HFFc6 (cell line): ENCODE measurements at regions not wholly inside any gene's neighbourhood (a gene's known extent, or its start where the extent isn't known, plus 50 kb on each side); places are given as distances from the start of the nearest gene placed in this dataset.

ENCODE experiments used
- DNase-seq: peaks from one replicate; pipeline ENCODE4 v3.0.0-alpha.2; 2018
- H3K27ac Mint-ChIP-seq: 2 replicates; pipeline ENCODE4 v1.8.0; 2020; ENCODE audit warnings: mild to moderate bottlenecking, mixed read lengths
- H3K27me3 Mint-ChIP-seq: 2 replicates; pipeline ENCODE4 v1.8.0; 2021; ENCODE audit warnings: mild to moderate bottlenecking, moderate library complexity, mixed read lengths; ENCODE audit not compliant: insufficient read depth
- H3K36me3 Mint-ChIP-seq: 2 replicates; pipeline ENCODE4 v1.8.0; 2021; ENCODE audit warnings: low read depth, mixed read lengths
- H3K4me1 Mint-ChIP-seq: 2 replicates; pipeline ENCODE4 v1.8.0; 2020; ENCODE audit warnings: low read depth, mixed read lengths
- H3K4me3 Mint-ChIP-seq: 2 replicates; pipeline ENCODE4 v1.8.0; 2020; ENCODE audit warnings: mild to moderate bottlenecking, moderate library complexity, mixed read lengths
- H3K9me3 Mint-ChIP-seq: 2 replicates; pipeline ENCODE4 v1.8.0; 2020; ENCODE audit warnings: mild to moderate bottlenecking, mixed read lengths
- TF ChIP-seq, protein P1 (sequence below): fragments of 200-600 bp; sonication (generic); IDR thresholded peaks from 2 replicates; pipeline ENCODE4 v1.5.0; 2021; ENCODE audit warnings: antibody characterized with exemption, mild to moderate bottlenecking

DNA sequence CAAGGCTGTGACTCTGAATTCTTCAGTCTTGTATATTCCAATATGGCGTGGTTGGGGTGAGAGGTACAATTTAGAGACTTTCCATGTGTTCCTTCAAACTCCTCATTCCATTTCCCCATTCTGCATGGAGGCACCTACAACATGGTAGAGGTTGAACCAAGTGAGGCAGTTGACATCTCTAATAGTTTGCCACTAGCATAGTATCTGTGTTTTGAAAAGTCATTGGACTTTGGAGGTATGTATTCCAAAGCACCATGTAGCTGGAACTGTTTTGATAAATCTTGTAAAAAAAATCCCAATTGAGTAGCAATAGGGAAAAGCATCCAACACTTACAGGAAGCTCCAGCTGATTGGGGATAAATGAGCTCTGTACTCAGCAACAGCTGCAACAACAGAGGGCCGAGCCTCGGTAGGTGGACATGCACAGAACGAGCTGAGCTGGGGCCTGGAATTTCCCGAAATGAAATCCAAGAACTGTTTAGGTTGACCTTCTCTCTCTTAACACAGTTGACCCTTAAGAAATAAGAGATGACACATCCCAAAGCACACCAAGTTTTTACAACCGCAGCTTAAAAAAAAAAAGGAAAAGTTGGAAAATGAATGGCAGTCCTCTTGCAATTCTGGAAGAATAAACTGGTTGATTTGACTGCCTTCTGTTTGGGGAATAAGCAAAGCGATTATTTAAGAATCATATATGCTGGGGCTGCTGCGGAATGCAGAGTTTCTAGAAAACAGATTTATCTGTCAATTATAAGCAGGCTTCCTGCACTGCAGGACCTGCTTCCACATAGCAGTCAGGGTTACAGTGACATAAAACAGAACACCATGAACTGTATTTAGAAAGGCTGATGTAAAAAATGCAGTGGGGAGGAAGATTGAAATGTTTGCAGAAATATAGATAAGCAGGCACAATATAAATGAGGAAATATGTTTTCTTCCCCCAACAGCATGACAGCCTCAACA, 194.6 kb upstream of the KRR1 start:
- TF ChIP-seq, protein P1, sequence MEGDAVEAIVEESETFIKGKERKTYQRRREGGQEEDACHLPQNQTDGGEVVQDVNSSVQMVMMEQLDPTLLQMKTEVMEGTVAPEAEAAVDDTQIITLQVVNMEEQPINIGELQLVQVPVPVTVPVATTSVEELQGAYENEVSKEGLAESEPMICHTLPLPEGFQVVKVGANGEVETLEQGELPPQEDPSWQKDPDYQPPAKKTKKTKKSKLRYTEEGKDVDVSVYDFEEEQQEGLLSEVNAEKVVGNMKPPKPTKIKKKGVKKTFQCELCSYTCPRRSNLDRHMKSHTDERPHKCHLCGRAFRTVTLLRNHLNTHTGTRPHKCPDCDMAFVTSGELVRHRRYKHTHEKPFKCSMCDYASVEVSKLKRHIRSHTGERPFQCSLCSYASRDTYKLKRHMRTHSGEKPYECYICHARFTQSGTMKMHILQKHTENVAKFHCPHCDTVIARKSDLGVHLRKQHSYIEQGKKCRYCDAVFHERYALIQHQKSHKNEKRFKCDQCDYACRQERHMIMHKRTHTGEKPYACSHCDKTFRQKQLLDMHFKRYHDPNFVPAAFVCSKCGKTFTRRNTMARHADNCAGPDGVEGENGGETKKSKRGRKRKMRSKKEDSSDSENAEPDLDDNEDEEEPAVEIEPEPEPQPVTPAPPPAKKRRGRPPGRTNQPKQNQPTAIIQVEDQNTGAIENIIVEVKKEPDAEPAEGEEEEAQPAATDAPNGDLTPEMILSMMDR, result no peak
- no peaks in the 10 kb centered on the region for H3K27me3 Mint-ChIP-seq
- peak overlapping the region; percentile 87 for H3K27ac Mint-ChIP-seq
- peak overlapping the region; percentile 78 for H3K4me3 Mint-ChIP-seq
- peaks cover 54% of the 10 kb centered on the region for H3K4me1 Mint-ChIP-seq
- DNase-seq, result peak; percentile 69
- H3K9me3 Mint-ChIP-seq, result no peaks in the 10 kb centered on the region
- H3K36me3 Mint-ChIP-seq, result no peaks in the 10 kb centered on the region

DNA sequence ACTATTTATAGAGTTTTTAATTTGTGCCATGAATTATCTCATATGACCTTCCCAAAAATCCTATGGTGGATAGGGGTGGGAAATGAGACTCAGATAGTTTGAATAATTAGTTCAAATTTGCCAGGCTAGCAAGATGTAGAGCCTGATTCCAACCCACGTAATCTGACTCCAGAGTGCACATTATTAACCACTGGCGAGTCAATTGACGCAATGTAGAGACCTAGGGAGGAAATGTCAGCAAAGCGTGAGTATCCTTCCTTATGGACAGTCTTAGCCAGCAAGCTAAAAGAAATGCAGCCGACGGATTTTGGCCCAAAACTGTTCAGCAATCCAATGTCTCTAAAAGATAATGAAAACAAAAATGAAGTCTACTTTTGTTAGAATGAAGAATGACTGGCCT, 193.3 kb upstream of the KRR1 start:
- Mint-ChIP-seq H3K4me1 (peaks cover 51% of the 10 kb centered on the region), H3K36me3 (no peaks in the 10 kb centered on the region)

GRCh38 chr12:75704208-75704607, 192.8 kb upstream of the KRR1 start:
- TF ChIP-seq, protein P1, result no peak
- Mint-ChIP-seq H3K4me1 (peaks cover 55% of the 10 kb centered on the region), H3K4me3 (no peak overlapping the region), H3K27ac (no peak overlapping the region), H3K9me3 (no peaks in the 10 kb centered on the region), H3K27me3 (no peaks in the 10 kb centered on the region), H3K36me3 (0 out of 2 replicates have a peak, but pooled peaks cover 2% of the 10 kb centered on the region)
- no peak for DNase-seq

More for the DNA sequence above, 193.3 kb upstream of the KRR1 start:
- Mint-ChIP-seq H3K9me3 (no peaks in the 10 kb centered on the region), H3K27me3 (no peaks in the 10 kb centered on the region), H3K27ac (no peak overlapping the region), H3K4me3 (no peak overlapping the region)
- DNase-seq, result no peak
- TF ChIP-seq, protein P1, result no peak

GRCh38 chr12:75703131-75703530, 191.7 kb upstream of the KRR1 start:
- Mint-ChIP-seq H3K4me1 (peaks cover 51% of the 10 kb centered on the region), H3K4me3 (no peak overlapping the region)

DNA sequence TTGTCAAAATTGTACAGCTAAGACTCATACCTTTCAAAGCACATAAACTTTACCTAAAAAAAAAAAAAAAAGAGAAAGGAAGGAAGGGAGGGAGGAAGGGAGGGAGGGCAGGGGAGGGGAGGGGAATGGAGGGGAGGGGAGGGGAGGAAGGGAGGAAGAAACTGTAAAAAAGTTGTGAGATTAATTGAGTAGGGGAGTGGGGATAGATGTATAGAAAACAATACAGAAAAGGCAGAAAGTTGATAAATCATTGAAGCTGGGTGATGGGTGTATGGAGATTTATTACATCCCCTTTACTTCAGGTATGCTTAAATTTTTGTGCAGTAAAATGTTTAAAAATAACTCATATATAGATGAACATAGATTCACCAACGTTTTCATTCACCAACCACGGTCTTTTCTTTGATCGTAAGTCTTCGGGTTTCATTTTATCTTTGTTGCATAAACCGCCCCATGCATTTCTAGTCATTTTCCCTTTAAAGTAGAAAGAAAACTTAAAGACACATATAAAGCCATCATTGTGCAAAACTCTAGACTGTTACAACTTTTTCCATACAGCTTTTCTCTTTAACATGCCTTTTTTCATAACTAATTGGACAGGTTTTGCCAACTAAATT, 191.2 kb upstream of the KRR1 start:
- DNase-seq, result no peak
- H3K27me3 Mint-ChIP-seq, result no peaks in the 10 kb centered on the region
- no peak overlapping the region for H3K4me3 Mint-ChIP-seq
- peaks cover 46% of the 10 kb centered on the region for H3K4me1 Mint-ChIP-seq
- TF ChIP-seq, protein P1, result no peak
- no peaks in the 10 kb centered on the region for H3K9me3 Mint-ChIP-seq
- no peak overlapping the region for H3K27ac Mint-ChIP-seq
- H3K36me3 Mint-ChIP-seq, result 0 out of 2 replicates have a peak, but pooled peaks cover 4% of the 10 kb centered on the region

More at GRCh38 chr12:75703131-75703530, 191.7 kb upstream of the KRR1 start:
- Mint-ChIP-seq H3K27me3 (no peaks in the 10 kb centered on the region), H3K9me3 (no peaks in the 10 kb centered on the region), H3K27ac (no peak overlapping the region), H3K36me3 (0 out of 2 replicates have a peak, but pooled peaks cover 4% of the 10 kb centered on the region)
- no peak for DNase-seq
- TF ChIP-seq, protein P1, result no peak
